ENCODE measurements at regions not wholly inside any gene's neighbourhood (a gene's known extent, or its start where the extent isn't known, plus 50 kb on each side); places are given as distances from the start of the nearest gene placed in this dataset.

DNA sequence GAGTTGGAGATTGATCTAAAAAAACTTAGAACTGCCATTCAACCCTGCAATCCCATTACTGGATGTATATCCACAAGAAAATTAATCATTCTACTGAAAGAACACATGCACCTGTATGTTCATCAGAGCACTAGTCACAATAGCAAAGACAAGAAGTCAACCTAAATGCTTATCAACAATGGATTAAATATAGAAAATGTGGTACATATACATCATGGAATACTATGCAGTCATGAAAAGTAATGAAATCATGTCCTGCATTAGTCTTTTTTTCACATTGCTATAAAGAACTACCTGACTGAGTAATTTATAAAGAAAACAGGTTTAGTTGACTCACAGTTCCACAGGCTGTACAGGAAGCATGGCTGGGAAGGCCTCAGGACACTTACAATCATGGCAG, 850.5 kb downstream of the TECRL start:
- intact Hi-C loops (cut with micrococcal nuclease), result no loop called here
- DNase-seq (no peak), ATAC-seq (no peak)

DNA sequence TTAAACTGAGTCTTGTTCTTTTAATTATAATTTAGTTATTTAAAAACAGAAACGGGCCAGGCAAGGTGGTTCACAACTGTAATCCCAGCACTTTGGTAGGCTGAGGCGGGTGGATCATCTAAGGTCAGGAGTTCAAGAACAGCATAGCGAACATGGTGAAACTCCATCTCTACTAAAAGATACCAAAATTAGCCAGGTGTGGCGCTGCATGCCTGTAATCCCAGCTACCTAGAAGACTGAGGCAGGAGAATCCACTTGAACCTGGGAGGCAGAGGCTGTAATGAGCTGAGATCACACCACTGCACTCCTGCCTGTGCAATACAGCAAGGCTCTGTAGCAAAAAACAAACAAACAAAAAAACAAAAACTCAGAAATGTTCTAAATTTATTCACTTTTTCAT, 852.9 kb downstream of the TECRL start:
- intact Hi-C loops (cut with micrococcal nuclease), result no loop called here
- DNase-seq, result no peak

DNA sequence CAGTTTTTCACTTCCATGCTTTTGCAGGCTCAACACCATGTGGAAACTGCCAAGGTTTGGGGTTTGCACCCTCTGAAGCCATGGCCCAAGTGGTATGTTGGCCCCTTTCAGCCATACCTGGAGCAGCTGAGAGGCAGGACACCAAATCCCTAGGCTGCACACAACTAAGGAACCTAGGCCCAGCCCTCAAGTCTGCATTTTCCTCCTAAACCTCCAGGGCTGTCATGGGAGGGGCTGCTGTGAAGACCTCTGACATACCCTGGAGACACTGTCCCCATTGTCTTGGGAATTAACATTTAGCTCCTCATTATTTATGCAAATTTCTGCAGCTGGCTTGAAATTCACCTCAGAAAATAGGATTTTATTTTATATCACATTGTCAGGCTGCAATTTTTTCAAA, 856.1 kb downstream of the TECRL start:
- intact Hi-C loops (cut with micrococcal nuclease), result no loop called here
- DNase-seq (no peak), ATAC-seq (no peak)

More for the DNA sequence above, 852.9 kb downstream of the TECRL start:
- no peak for ATAC-seq

DNA sequence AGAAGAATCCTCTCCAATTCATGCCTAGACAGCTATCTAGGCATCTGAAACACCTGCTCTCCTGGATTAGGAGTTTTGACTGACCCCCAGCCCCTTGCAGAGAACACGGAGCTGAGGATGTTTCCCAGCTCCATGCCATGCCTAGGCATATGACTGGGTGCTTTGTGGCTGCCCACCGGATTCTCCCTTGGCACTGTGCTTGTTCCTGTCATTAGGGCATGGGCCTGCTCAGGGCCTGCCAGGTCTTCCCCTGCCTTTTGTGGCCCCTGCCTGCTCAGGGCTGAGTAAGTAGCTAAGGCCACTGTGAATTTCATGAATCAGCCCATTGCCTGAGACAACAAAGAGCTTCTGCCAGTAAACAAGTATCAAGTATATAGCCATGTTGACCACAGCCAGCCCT, 867.4 kb downstream of the TECRL start:
- DNase-seq (no peak), ATAC-seq (no peak)
- intact Hi-C loops (cut with micrococcal nuclease), result no loop called here

DNA sequence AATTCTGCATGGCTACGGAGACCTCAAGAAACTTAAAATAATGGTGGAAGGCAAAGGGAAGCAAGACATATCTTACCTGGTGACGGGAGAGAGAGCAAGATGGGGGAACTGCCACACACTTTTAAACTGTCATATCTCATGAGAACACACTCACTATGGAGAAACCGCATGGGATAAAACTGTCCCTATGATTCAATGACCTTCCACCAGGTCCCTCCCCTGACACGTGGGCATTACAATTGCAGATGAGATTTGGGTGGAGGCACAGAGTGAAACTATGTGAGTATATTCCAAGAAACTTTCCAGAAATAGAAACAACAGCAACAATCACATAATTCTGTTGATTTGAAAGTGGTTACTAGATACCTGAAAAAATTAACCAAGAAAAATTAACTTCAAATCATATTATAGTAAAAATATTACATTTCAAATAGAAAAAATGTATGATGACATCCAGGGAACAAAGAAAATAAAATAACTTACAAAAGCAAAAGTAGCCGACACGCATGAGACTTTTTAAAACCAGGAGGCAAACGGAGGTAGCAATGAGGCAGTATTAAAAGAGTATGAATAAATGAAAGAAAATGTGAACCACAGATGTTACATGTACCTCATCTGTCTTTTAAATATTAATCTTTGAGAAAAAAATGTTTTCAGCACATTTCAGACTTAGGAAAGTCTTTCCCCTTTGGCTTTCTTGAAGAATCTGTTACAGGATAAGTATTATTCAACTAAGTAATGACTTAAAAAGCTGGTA, 879.5 kb downstream of the TECRL start:
- intact Hi-C loops (cut with micrococcal nuclease), result no loop called here
- ATAC-seq (no peak), DNase-seq (no peak)

- ATAC-seq, result no peak
- no peak for DNase-seq
- intact Hi-C loops (cut with micrococcal nuclease), result no loop called here
Observed at GRCh38 chr4:63528256-63528991, 880.8 kb downstream of the TECRL start.

DNA sequence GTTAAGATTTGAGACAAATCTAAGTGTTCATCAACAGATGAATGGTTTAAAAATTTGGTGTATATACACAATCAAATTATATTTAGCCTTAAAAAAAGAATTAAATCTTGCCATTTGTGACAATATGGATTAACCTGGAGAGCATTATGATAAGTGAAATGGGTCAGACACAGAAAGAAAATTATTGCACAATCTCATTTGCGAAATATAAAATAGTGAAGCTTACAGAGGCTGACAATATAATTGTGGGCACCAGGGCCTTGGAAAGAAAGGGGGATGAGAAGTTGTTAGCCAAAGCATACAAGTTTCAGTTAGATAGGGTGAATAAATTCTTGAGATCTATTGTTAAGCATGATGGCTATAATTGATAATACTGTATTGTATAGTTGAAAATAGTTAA, 883.0 kb downstream of the TECRL start:
- intact Hi-C loops (cut with micrococcal nuclease), result no loop called here
- DNase-seq (no peak), ATAC-seq (no peak)

- ATAC-seq (no peak), DNase-seq (no peak)
- intact Hi-C loops (cut with micrococcal nuclease), result no loop called here
Observed at GRCh38 chr4:63524764-63525163, 884.5 kb downstream of the TECRL start.

DNA sequence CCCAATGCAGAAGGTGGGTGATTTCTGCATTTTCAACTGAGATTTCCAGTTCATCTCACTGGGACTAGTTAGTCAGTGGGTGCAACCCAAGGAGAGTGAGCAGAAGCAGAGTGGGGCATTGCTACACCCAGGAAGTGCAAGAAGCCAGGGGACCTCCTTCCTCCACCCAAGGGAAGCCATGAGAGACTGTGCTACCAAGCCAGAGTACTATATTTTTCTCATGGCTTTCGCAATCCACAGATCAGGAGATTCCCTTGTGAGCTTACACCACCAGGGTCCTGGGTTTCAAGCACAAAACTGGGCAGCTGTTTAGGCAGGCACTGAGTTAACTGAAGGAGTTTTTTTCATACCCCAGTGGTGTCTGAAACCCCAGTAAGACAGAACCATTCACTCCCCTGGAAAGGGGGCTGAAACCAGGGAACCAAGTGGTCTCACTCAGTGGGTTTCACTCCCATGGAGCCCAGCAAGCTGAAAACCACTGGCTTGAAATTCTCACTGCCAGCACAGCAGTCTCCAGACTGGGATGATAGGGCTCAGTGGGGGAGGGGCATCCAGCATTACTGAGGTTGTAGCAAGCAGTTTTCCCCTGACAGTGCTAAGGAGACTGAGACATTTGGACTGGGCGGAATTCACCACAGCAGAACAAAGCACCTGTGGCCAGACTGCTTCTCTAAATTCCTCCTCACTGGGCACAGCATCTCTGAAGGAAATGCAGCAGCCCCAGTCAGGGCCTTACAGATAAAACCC, 903.4 kb downstream of the TECRL start:
- intact Hi-C loops (cut with micrococcal nuclease), result no loop called here

DNA sequence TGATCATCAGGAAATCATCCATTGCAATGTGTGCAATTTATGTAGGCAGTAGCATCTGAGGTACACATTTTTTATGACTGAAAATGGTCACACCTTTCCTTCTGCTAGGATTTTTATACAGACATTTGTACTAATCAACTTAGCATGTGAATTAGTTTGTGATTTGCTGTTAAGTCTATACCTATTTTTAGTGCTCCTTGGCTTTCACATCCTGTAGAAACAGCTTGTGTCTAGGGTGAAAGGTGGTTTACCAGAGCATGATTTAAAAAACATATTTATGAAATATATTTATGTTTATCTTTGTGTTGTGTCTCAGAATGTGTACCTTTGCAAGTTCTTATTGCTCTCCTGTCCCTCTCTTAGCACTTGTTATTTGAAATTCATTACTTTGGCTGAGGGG, 916.0 kb downstream of the TECRL start:
- ATAC-seq (no peak), DNase-seq (no peak)
- intact Hi-C loops (cut with micrococcal nuclease), result no loop called here

More for the DNA sequence above, 903.4 kb downstream of the TECRL start:
- no peak for ATAC-seq
- no peak for DNase-seq

GRCh38 chr4:63492515-63492914, 916.7 kb downstream of the TECRL start:
- DNase-seq (no peak), ATAC-seq (no peak)
- intact Hi-C loops (cut with micrococcal nuclease), result no loop called here

- intact Hi-C loops (cut with micrococcal nuclease), result no loop called here
- no peak for DNase-seq
Observed at GRCh38 chr4:63464393-63464792, 944.9 kb downstream of the TECRL start.

DNA sequence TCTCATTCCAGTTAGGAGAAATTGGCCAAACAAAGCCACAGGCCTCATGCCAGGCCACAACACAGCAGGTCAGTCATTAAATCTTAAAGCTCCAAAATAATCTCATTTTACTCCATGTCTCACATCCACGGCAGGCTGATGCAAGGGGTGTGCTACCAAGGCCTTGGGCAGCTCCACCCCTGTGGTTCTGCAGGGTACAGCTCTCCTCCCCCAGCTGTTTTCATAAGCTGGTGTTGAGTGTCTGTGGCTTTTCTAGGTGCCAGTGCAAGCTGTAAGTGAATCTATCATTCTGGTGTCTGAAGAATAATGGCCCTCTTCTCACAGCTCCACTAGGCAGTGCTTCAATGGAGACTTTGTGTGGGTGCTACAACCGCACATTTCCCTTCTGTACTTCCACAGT, 949.2 kb downstream of the TECRL start:
- intact Hi-C loops (cut with micrococcal nuclease), result no loop called here
- no peak for ATAC-seq
- DNase-seq, result no peak

More at GRCh38 chr4:63464393-63464792, 944.9 kb downstream of the TECRL start:
- no peak for ATAC-seq

DNA sequence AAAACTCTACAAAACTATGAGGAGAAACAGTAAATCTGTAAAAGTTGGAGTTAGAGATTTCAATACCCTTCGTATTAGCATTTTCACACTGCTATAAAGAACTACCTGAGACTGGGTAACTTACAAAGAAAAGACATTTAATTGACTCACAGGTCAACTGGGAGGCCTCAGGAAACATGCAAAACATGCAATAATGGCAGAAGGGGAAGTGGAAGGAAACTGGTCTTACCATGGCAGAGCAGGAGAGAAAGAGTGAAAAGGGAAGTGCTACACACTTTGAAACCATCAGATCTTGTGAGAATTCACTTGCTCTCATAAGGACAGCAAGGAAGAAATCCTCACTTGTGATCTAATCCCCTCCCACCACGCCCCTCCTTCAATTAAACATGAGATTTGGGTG, 949.9 kb downstream of the TECRL start:
- ATAC-seq (no peak), DNase-seq (no peak)
- intact Hi-C loops (cut with micrococcal nuclease), result no loop called here

DNA sequence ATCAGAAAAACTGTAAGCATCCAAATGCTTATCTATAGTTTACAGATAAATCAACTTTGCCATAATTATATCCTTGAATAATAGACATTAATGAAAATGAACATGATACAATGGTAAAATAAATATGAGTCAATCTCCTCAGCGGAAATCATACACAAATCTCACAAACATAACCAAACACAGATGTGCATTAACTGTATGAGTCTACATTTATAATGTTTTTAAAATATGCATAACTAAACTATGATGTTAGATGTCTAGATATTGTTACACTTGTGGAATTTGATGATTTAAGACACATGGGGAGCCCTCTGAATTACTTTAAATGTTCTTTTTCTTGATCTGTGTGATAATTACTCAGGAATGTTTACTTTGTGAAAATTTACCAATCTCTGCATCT, 951.2 kb downstream of the TECRL start:
- ATAC-seq, result no peak
- intact Hi-C loops (cut with micrococcal nuclease), result no loop called here
- no peak for DNase-seq

GRCh38 chr4:63440236-63440635, 969.0 kb downstream of the TECRL start:
- ATAC-seq (no peak), DNase-seq (no peak)
- intact Hi-C loops (cut with micrococcal nuclease), result no loop called here

GRCh38 chr4:63430105-63430504, 979.1 kb downstream of the TECRL start:
- intact Hi-C loops (cut with micrococcal nuclease), result no loop called here
- ATAC-seq (no peak), DNase-seq (no peak)

- DNase-seq (no peak), ATAC-seq (no peak)
- intact Hi-C loops (cut with micrococcal nuclease), result no loop called here
Observed at GRCh38 chr4:63396269-63396668, 1013.0 kb downstream of the TECRL start.

- ATAC-seq, result no peak
- intact Hi-C loops (cut with micrococcal nuclease), result no loop called here
Observed at GRCh38 chr4:63393544-63393943, 1015.7 kb downstream of the TECRL start.

More at GRCh38 chr4:63393544-63393943, 1015.7 kb downstream of the TECRL start:
- no peak for DNase-seq

All from left ventricle myocardium superior (tissue), 1 donor.